K562 (cell line): ENCODE measurements at regions not wholly inside any gene's neighbourhood (a gene's known extent, or its start where the extent isn't known, plus 50 kb on each side); places are given as distances from the start of the nearest gene placed in this dataset.
A peak's percentile ranks its signal among the peaks of the same experiment; 100 is the strongest.

Experiments
- ETV1 ChIP-seq: fragments of 450-650 bp; conservative IDR thresholded peaks from 2 replicates; pipeline ENCODE4 v1.6.1; 2016; ENCODE audit warnings: missing genetic modification characterization, control low read depth, low read depth, missing compliant biosample characterization
- HNRNPLL ChIP-seq: fragments of 200-400 bp; formaldehyde crosslinking; IDR thresholded peaks from 2 replicates; pipeline ENCODE4 v1.6.1; 2017; ENCODE audit warnings: low read length, low read depth, mild to moderate bottlenecking; ENCODE audit not compliant: poor library complexity, severe bottlenecking
- HNRNPUL1 ChIP-seq: fragments of 200-400 bp; formaldehyde crosslinking; IDR thresholded peaks from 2 replicates; pipeline ENCODE4 v1.6.1; 2017; ENCODE audit warnings: low read length
- IFI16 ChIP-seq: fragments of 250-450 bp; sonication (Bioruptor Pico); IDR thresholded peaks from 2 replicates; pipeline ENCODE4 v2.1.2; 2022; ENCODE audit warnings: mild to moderate bottlenecking, inconsistent platforms
- L3MBTL2 ChIP-seq: fragments of 450-650 bp; IDR thresholded peaks from 2 replicates; pipeline ENCODE4 v1.6.1; 2016; ENCODE audit warnings: mild to moderate bottlenecking, moderate library complexity
- MAFK ChIP-seq: IDR thresholded peaks from 2 replicates; pipeline ENCODE4 v1.6.1; 2011; ENCODE audit warnings: low read length, improper control_type of control experiment
- MAZ ChIP-seq, 2 experiments: fragments of 450-650 bp in 1 of 2; sonication (generic) in 1 of 2; formaldehyde crosslinking; IDR thresholded peaks in 1 of 2; conservative IDR thresholded peaks in 1 of 2; 2 replicates each; pipeline versions ENCODE4 v1.4.0 to v1.5.0; 2020; ENCODE audit warnings: mild to moderate bottlenecking in 1 of 2, missing genetic modification reagents in 1 of 2
- MCM2 ChIP-seq: fragments of 450-650 bp; IDR thresholded peaks from 2 replicates; pipeline ENCODE4 v1.6.1; 2017; ENCODE audit warnings: low read depth, mild to moderate bottlenecking
- MTA2 ChIP-seq: fragments of 450-650 bp; IDR thresholded peaks from 2 replicates; pipeline ENCODE4 v1.6.1; 2016; ENCODE audit warnings: low read depth
- MXI1 ChIP-seq: IDR thresholded peaks from 2 replicates; pipeline ENCODE4 v1.6.1; 2011; ENCODE audit warnings: low read depth, mild to moderate bottlenecking, improper control_type of control experiment, low read length
- NFXL1 ChIP-seq: fragments of 450-650 bp; formaldehyde crosslinking; IDR thresholded peaks from 2 replicates; pipeline ENCODE4 v1.4.0; 2021; ENCODE audit warnings: mild to moderate bottlenecking
- PRMT5 ChIP-seq: sonication (generic); formaldehyde crosslinking; IDR thresholded peaks from 2 replicates; pipeline ENCODE4 v1.5.0; 2020; ENCODE audit warnings: missing genetic modification reagents
- PTBP1 ChIP-seq: fragments of 200-400 bp; formaldehyde crosslinking; IDR thresholded peaks from 2 replicates; pipeline ENCODE4 v1.6.1; 2017; ENCODE audit warnings: low read depth, low read length
- RFX1 ChIP-seq: fragments of 450-650 bp; IDR thresholded peaks from 2 replicates; pipeline ENCODE4 v1.6.1; 2016; ENCODE audit warnings: mild to moderate bottlenecking, moderate library complexity
- SFPQ ChIP-seq: fragments of 200-400 bp; formaldehyde crosslinking; IDR thresholded peaks from 2 replicates; pipeline ENCODE4 v1.6.1; 2017; ENCODE audit warnings: mild to moderate bottlenecking, low read depth, low read length, moderate library complexity
- SIRT6 ChIP-seq: IDR thresholded peaks from one replicate; pipeline ENCODE4 v1.6.1; 2012; ENCODE audit warnings: low read depth, mild to moderate bottlenecking, control low read depth, inconsistent platforms, low read length, moderate library complexity
- SP1 ChIP-seq: sonication (generic); formaldehyde crosslinking; IDR thresholded peaks from 2 replicates; pipeline ENCODE4 v1.8.1; 2022; ENCODE audit warnings: mild to moderate bottlenecking, missing genetic modification reagents
- TEAD4 ChIP-seq, 2 experiments: sonication (generic) in 1 of 2; formaldehyde crosslinking in 1 of 2; IDR thresholded peaks; 2 replicates each; pipeline versions ENCODE4 v1.6.1 to v1.8.0; 2012 to 2022; ENCODE audit warnings: borderline replicate concordance in 1 of 2, inconsistent platforms in 1 of 2, low read length in 1 of 2, mild to moderate bottlenecking in 1 of 2, missing genetic modification reagents in 1 of 2
- TRIM28 ChIP-seq: fragments of 450-650 bp; IDR thresholded peaks from 2 replicates; pipeline ENCODE4 v1.6.1; 2017
- ZBTB12 ChIP-seq: fragments of 250-450 bp; sonication (Bioruptor Pico); IDR thresholded peaks from 2 replicates; pipeline ENCODE4 v1.4.0; 2020
- ZBTB7A ChIP-seq: IDR thresholded peaks from 2 replicates; pipeline ENCODE4 v1.6.1; 2011; ENCODE audit warnings: low read depth, mild to moderate bottlenecking, low read length, moderate library complexity, borderline replicate concordance; ENCODE audit not compliant: control insufficient read depth
- ZKSCAN8 ChIP-seq: fragments of 200-800 bp; sonication (Bioruptor generic); IDR thresholded peaks from 2 replicates; pipeline ENCODE4 v1.6.1; 2016; ENCODE audit warnings: missing genetic modification characterization, missing compliant biosample characterization
- ZNF274 ChIP-seq: IDR thresholded peaks from 2 replicates; pipeline ENCODE4 v1.6.1; 2011; ENCODE audit warnings: low read depth, mild to moderate bottlenecking, low read length, moderate library complexity, borderline replicate concordance
- ZNF445 ChIP-seq: fragments of 250-450 bp; sonication (Bioruptor Pico); IDR thresholded peaks from 2 replicates; pipeline ENCODE4 v1.4.0; 2020; ENCODE audit warnings: low read depth, mild to moderate bottlenecking, moderate library complexity
- ZNF778 ChIP-seq: fragments of 450-650 bp; formaldehyde crosslinking; IDR thresholded peaks from 2 replicates; pipeline ENCODE4 v1.4.0; 2020; ENCODE audit warnings: mild to moderate bottlenecking, moderate library complexity

- TF ChIP-seq TEAD4 (IDR thresholded peaks at IDR 0.05; ENCODE audit: low read length): peak; percentile 78
- peak; percentile 54; the same call in 1 of the 2 replicates for TF ChIP-seq TEAD4 (CRISPR knock-in tag; IDR thresholded peaks at IDR 0.05; ENCODE audit: borderline replicate concordance)
- TF ChIP-seq MAFK: no peak
- TF ChIP-seq MAZ (CRISPR knock-in tag; conservative IDR thresholded peaks at IDR 0.05 in 1 of 2, IDR thresholded peaks at IDR 0.05 in 1 of 2): peak; percentile 75 to 91
- TF ChIP-seq ZKSCAN8 (CRISPR knock-in tag): no peak
- peak; percentile 90 for TF ChIP-seq PTBP1
- TF ChIP-seq SIRT6: no peak
- TF ChIP-seq HNRNPLL: peak; percentile 89
- TF ChIP-seq ZNF778 (CRISPR knock-in tag): no peak
- TF ChIP-seq ETV1 (tag): peak; percentile 84
- no peak for TF ChIP-seq IFI16 (CRISPR knock-in tag)
- TF ChIP-seq NFXL1 (CRISPR knock-in tag): 0 out of 2 replicates have a peak, but pooled peaks have one; percentile 36
- TF ChIP-seq ZNF445 (CRISPR knock-in tag): no peak
- no peak for TF ChIP-seq PRMT5 (CRISPR knock-in tag)
- peak; percentile 82 for TF ChIP-seq SP1 (CRISPR knock-in tag)
- peak; percentile 15; the same call in 1 of the 2 replicates for TF ChIP-seq ZBTB7A
- no peak for TF ChIP-seq TRIM28
- TF ChIP-seq MTA2: no peak
- no peak for TF ChIP-seq RFX1
- no peak for TF ChIP-seq MCM2
- TF ChIP-seq L3MBTL2: peak; percentile 43; the same call in 1 of the 2 replicates
- TF ChIP-seq SFPQ: no peak
- TF ChIP-seq HNRNPUL1: no peak
- TF ChIP-seq ZBTB12 (CRISPR knock-in tag): no peak
- no peak for TF ChIP-seq MXI1
- 0 out of 2 replicates have a peak, but pooled peaks have one; percentile 17 for TF ChIP-seq ZNF274
These were observed 69.0 kb downstream of the HFE start (continued) for GRCh38 chr6:26156105-26156849.
